ENCODE measurements at regions not wholly inside any gene's neighbourhood (a gene's known extent, or its start where the extent isn't known, plus 50 kb on each side); places are given as distances from the start of the nearest gene placed in this dataset.

- TF ChIP-seq, protein P1, sequence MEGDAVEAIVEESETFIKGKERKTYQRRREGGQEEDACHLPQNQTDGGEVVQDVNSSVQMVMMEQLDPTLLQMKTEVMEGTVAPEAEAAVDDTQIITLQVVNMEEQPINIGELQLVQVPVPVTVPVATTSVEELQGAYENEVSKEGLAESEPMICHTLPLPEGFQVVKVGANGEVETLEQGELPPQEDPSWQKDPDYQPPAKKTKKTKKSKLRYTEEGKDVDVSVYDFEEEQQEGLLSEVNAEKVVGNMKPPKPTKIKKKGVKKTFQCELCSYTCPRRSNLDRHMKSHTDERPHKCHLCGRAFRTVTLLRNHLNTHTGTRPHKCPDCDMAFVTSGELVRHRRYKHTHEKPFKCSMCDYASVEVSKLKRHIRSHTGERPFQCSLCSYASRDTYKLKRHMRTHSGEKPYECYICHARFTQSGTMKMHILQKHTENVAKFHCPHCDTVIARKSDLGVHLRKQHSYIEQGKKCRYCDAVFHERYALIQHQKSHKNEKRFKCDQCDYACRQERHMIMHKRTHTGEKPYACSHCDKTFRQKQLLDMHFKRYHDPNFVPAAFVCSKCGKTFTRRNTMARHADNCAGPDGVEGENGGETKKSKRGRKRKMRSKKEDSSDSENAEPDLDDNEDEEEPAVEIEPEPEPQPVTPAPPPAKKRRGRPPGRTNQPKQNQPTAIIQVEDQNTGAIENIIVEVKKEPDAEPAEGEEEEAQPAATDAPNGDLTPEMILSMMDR (IDR thresholded peaks at IDR 0.05; ENCODE audit: poor library complexity): no peak
- TF ChIP-seq EZH2phosphoT487 (IDR thresholded peaks at IDR 0.05; ENCODE audit: low read depth, severe bottlenecking, unreplicated experiment): no peak
These were observed 179.3 kb downstream of the GLI2 start for GRCh38 chr2:120914839-120915521.
